BJ (cell line): ENCODE measurements at regions not wholly inside any gene's neighbourhood (a gene's known extent, or its start where the extent isn't known, plus 50 kb on each side); places are given as distances from the start of the nearest gene placed in this dataset.

Experiments used
- CTCF ChIA-PET: fragments of 350-600 bp; formaldehyde crosslinking; extraction: SDS; loops from one replicate; lab custom pipeline; 2021; ENCODE audit warnings: antibody characterized with exemption, inconsistent platforms; lab: Yijun Ruan, JAX
- POLR2A ChIA-PET: fragments of 300-600 bp; sonication (Branson Sonifier 250); formaldehyde crosslinking; extraction: SDS; loops from one replicate; lab custom pipeline; 2021; ENCODE audit warnings: antibody characterized with exemption; lab: Charles Lee
- DNase-seq: peaks from one replicate; pipeline ENCODE4 v3.0.0-alpha.2; 2011; ENCODE audit warnings: low read depth
- H3K27me3 ChIP-seq: 2 replicates; pipeline ENCODE4 v1.6.0; 2011; ENCODE audit warnings: low read length; ENCODE audit not compliant: control insufficient read depth, insufficient read depth
- H3K36me3 ChIP-seq: 2 replicates; pipeline ENCODE4 v1.5.1; 2011; ENCODE audit warnings: low read length; ENCODE audit not compliant: control insufficient read depth, insufficient read depth
- H3K4me3 ChIP-seq: 2 replicates; pipeline ENCODE4 v1.5.1; 2011; ENCODE audit warnings: low read depth, mild to moderate bottlenecking, control low read depth, low read length
- TF ChIP-seq, protein P1 (sequence below): IDR thresholded peaks from 2 replicates; pipeline ENCODE4 v1.5.1; 2011; ENCODE audit warnings: low read depth, mild to moderate bottlenecking, control low read depth, inconsistent platforms, low read length, moderate library complexity; ENCODE audit not compliant: insufficient read depth

DNA sequence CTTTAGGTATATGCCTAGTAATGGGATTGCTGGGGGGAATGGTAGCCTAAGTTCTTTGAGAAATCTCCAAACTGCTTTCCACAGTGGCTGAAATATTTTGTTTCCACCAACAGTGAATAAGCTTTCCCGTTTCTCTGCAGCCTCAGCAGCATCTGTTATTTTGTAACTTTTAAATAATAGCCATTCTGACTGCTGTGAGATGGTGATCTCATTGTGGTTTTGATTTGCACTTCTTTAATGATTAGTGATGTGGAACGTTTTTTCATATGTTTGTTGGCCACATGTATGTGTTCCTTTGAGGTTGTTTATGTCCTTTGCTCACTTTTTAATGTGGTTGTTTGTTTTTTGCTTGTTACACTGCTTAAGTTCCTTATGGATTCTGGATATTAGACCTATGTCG is 237.4 kb downstream of the CENPF start:
- CTCF ChIA-PET: interaction anchor here (1.4 kb wide), 1 partner anchor 20 kb away, joined by 6 read pairs; no protein-coding TSS in a partner anchor
- no peaks in the 10 kb centered on the region for H3K27me3 ChIP-seq
- POLR2A ChIA-PET: no interaction called here
- TF ChIP-seq, protein P1, sequence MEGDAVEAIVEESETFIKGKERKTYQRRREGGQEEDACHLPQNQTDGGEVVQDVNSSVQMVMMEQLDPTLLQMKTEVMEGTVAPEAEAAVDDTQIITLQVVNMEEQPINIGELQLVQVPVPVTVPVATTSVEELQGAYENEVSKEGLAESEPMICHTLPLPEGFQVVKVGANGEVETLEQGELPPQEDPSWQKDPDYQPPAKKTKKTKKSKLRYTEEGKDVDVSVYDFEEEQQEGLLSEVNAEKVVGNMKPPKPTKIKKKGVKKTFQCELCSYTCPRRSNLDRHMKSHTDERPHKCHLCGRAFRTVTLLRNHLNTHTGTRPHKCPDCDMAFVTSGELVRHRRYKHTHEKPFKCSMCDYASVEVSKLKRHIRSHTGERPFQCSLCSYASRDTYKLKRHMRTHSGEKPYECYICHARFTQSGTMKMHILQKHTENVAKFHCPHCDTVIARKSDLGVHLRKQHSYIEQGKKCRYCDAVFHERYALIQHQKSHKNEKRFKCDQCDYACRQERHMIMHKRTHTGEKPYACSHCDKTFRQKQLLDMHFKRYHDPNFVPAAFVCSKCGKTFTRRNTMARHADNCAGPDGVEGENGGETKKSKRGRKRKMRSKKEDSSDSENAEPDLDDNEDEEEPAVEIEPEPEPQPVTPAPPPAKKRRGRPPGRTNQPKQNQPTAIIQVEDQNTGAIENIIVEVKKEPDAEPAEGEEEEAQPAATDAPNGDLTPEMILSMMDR: no peak
- H3K4me3 ChIP-seq: no peak overlapping the region
- H3K36me3 ChIP-seq: no peaks in the 10 kb centered on the region
- no peak for DNase-seq

GRCh38 chr1:214842856-214843255 is 239.7 kb upstream of the KCNK2 start:
- CTCF ChIA-PET: interaction anchor here (0.6 kb wide), 1 partner anchor 161 kb away, joined by 3 read pairs; no protein-coding TSS in a partner anchor
- TF ChIP-seq, protein P1: no peak
- no peak for DNase-seq
- Histone ChIP-seq H3K36me3 (no peaks in the 10 kb centered on the region), H3K27me3 (no peaks in the 10 kb centered on the region), H3K4me3 (no peak overlapping the region)
- POLR2A ChIA-PET: no interaction called here

- Histone ChIP-seq H3K27me3 (no peaks in the 10 kb centered on the region), H3K4me3 (no peak overlapping the region), H3K36me3 (no peaks in the 10 kb centered on the region)
- TF ChIP-seq, protein P1: no peak
- no peak for DNase-seq
- ChIA-PET POLR2A (interaction anchor here (0.7 kb wide), 1 partner anchor 114 kb away, joined by 4 read pairs; no protein-coding TSS in a partner anchor), CTCF (interaction anchor here (0.6 to 0.8 kb wide), 3 partner anchors 10 to 161 kb away, joined by 3 read pairs; no protein-coding TSS in a partner anchor)
These were observed 239.3 kb upstream of the KCNK2 start for GRCh38 chr1:214843281-214843680.

DNA sequence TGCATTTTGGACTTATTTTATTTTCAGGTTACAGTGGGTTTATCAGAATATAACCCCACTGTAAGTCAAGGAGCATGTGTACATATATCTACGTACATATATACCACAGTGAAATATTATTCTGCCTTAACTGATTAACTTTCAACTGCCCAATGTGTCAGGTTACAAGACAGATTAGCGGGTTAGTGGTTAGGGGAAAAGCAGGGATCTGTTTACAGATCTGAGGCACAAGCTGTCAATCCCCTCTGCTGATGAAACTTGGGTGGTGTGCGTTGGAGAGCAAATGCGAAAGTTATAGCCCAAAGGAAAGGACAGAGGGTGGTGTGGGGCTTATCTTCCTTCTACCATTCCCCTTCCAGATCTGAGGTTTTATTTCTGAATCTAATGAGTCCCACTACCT is 238.2 kb upstream of the KCNK2 start:
- ChIA-PET POLR2A (no interaction called here), CTCF (interaction anchor here (0.7 kb wide), 1 partner anchor 146 kb away, joined by 3 read pairs; no protein-coding TSS in a partner anchor)
- TF ChIP-seq, protein P1: no peak
- H3K36me3 ChIP-seq: no peaks in the 10 kb centered on the region
- no peak overlapping the region for H3K4me3 ChIP-seq
- no peaks in the 10 kb centered on the region for H3K27me3 ChIP-seq
- no peak for DNase-seq

GRCh38 chr1:214846276-214846675 is 236.3 kb upstream of the KCNK2 start:
- CTCF ChIA-PET: no interaction called here
- Histone ChIP-seq H3K27me3 (no peaks in the 10 kb centered on the region), H3K36me3 (no peaks in the 10 kb centered on the region), H3K4me3 (no peak overlapping the region)
- TF ChIP-seq, protein P1: no peak
- DNase-seq: no peak
- POLR2A ChIA-PET: no interaction called here
